ENCODE measurements at regions not wholly inside any gene's neighbourhood (a gene's known extent, or its start where the extent isn't known, plus 50 kb on each side); places are given as distances from the start of the nearest gene placed in this dataset.
"Not testable (repeated sequence)": the region's sequence is repeated elsewhere in the genome, so short reads cannot be mapped to it uniquely, and the experiment has no call there.

DNA sequence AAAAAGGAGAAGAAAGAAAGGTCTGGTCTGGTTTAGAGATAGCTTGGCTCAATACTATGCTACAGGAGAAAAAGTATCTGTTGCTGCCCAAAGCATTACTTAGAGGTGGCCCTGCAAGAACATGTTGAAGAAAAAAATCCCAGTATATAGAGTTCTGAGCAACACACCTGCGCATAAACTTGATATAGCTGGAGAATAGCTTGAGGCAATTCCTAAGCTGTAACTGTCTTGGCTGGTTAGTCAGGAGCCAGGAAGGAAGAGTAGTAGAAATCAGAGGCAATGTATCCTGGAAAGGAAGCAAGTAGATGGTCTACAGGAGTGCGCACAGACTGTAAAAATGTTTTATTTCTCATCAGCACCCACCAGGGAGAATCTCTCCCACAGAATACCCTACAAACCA lies 209.7 kb downstream of the SLITRK1 start:
- Histone ChIP-seq H3K27ac (ENCODE audit: poor library complexity, severe bottlenecking) (no peak overlapping the region), H3K27me3 (ENCODE audit: insufficient read depth, poor library complexity, severe bottlenecking) (no peaks in the 10 kb centered on the region), H3K9me3 (ENCODE audit: severe bottlenecking) (no peaks in the 10 kb centered on the region), H3K36me3 (ENCODE audit: low read depth) (no peaks in the 10 kb centered on the region), H3K4me3 (ENCODE audit: severe bottlenecking) (no peak overlapping the region), H3K4me1 (ENCODE audit: insufficient read depth, poor library complexity, severe bottlenecking) (no peaks in the 10 kb centered on the region)
- TF ChIP-seq, protein P1, sequence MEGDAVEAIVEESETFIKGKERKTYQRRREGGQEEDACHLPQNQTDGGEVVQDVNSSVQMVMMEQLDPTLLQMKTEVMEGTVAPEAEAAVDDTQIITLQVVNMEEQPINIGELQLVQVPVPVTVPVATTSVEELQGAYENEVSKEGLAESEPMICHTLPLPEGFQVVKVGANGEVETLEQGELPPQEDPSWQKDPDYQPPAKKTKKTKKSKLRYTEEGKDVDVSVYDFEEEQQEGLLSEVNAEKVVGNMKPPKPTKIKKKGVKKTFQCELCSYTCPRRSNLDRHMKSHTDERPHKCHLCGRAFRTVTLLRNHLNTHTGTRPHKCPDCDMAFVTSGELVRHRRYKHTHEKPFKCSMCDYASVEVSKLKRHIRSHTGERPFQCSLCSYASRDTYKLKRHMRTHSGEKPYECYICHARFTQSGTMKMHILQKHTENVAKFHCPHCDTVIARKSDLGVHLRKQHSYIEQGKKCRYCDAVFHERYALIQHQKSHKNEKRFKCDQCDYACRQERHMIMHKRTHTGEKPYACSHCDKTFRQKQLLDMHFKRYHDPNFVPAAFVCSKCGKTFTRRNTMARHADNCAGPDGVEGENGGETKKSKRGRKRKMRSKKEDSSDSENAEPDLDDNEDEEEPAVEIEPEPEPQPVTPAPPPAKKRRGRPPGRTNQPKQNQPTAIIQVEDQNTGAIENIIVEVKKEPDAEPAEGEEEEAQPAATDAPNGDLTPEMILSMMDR (IDR thresholded peaks at IDR 0.05; ENCODE audit: poor library complexity, severe bottlenecking) = no peak
- DNase-seq (ENCODE audit: low spot score) = no peak
- ATAC-seq (ENCODE audit: low read depth) = no peak

DNA sequence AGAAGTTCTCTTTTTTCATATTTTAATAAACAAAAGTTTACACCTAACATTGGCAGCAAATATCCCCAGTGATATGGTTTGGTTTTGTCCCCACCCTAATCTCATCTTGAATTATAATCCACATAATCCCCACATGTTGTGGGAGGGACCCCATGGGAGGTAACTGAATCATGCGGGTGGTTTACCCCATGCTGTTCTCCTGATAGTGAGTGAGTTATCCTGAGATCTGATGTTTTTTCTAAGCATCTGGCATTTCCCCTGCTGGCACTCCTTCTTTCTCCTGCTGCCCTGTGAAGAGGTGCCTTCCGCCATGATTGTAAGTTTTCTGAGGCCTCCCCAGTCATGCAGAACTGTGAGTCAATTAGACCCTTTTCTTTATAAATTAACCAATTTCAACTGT lies 214.7 kb downstream of the SLITRK1 start:
- ATAC-seq (ENCODE audit: low read depth) = no peak
- H3K9me3 ChIP-seq (ENCODE audit: severe bottlenecking) = no peaks in the 10 kb centered on the region
- H3K36me3 ChIP-seq (ENCODE audit: low read depth) = no peaks in the 10 kb centered on the region
- TF ChIP-seq, protein P1 (IDR thresholded peaks at IDR 0.05; ENCODE audit: poor library complexity, severe bottlenecking) = no peak
- H3K4me1 ChIP-seq (ENCODE audit: insufficient read depth, poor library complexity, severe bottlenecking) = no peaks in the 10 kb centered on the region
- no peaks in the 10 kb centered on the region for H3K27me3 ChIP-seq (ENCODE audit: insufficient read depth, poor library complexity, severe bottlenecking)
- no peak overlapping the region for H3K27ac ChIP-seq (ENCODE audit: poor library complexity, severe bottlenecking)
- H3K4me3 ChIP-seq (ENCODE audit: severe bottlenecking) = no peak overlapping the region
- no peak for DNase-seq (ENCODE audit: low spot score)

DNA sequence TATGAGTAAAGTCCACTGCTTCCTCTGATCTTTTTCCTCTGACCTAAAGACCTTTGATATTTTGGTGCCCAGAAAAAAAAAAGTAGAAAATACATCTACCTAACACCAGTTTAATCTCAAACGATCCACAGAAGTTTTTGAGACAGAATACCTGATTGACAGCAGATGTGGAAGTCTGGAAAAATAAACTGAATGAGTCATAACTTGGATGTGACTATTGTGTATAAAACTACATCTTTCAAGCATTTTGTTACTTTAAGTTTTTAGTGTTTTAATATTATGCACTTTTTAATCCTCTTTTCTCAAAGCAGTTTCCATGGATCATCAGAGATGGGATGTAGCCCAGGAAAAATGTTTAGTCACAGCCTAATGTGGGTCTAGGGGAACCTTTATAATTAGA lies 216.1 kb downstream of the SLITRK1 start:
- DNase-seq (ENCODE audit: low spot score) (no peak), ATAC-seq (ENCODE audit: low read depth) (no peak)
- no peak overlapping the region for H3K27ac ChIP-seq (ENCODE audit: poor library complexity, severe bottlenecking)
- H3K36me3 ChIP-seq (ENCODE audit: low read depth) = no peaks in the 10 kb centered on the region
- TF ChIP-seq, protein P1 (IDR thresholded peaks at IDR 0.05; ENCODE audit: poor library complexity, severe bottlenecking) = no peak
- H3K4me3 ChIP-seq (ENCODE audit: severe bottlenecking) = no peak overlapping the region
- no peaks in the 10 kb centered on the region for H3K27me3 ChIP-seq (ENCODE audit: insufficient read depth, poor library complexity, severe bottlenecking)
- no peaks in the 10 kb centered on the region for H3K9me3 ChIP-seq (ENCODE audit: severe bottlenecking)
- no peaks in the 10 kb centered on the region for H3K4me1 ChIP-seq (ENCODE audit: insufficient read depth, poor library complexity, severe bottlenecking)

DNA sequence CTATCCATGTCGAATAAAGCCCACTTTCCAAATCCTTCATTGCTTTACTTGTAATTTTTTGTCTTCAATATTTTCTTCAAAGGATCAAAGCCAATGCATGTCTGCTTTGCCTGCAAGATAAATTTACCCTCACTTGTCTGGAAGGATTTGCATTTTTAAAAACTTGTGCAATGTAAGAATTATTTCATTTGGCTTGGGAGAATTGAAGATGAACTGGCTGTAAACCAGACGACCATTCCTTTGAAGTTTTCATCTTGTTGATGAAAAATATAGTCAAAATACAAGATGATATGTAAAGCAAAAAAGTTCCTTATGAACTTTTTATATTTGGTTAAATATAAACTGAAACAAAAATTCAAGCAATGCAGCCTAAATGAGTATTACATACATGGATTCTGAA lies 225.0 kb downstream of the SLITRK1 start:
- no peaks in the 10 kb centered on the region for H3K4me1 ChIP-seq (ENCODE audit: insufficient read depth, poor library complexity, severe bottlenecking)
- H3K36me3 ChIP-seq (ENCODE audit: low read depth) = no peaks in the 10 kb centered on the region
- no peak for DNase-seq (ENCODE audit: low spot score)
- ATAC-seq (ENCODE audit: low read depth) = no peak
- no peaks in the 10 kb centered on the region for H3K27me3 ChIP-seq (ENCODE audit: insufficient read depth, poor library complexity, severe bottlenecking)
- H3K4me3 ChIP-seq (ENCODE audit: severe bottlenecking) = no peak overlapping the region
- TF ChIP-seq, protein P1 (IDR thresholded peaks at IDR 0.05; ENCODE audit: poor library complexity, severe bottlenecking) = no peak
- no peak overlapping the region for H3K27ac ChIP-seq (ENCODE audit: poor library complexity, severe bottlenecking)
- H3K9me3 ChIP-seq (ENCODE audit: severe bottlenecking) = no peaks in the 10 kb centered on the region

DNA sequence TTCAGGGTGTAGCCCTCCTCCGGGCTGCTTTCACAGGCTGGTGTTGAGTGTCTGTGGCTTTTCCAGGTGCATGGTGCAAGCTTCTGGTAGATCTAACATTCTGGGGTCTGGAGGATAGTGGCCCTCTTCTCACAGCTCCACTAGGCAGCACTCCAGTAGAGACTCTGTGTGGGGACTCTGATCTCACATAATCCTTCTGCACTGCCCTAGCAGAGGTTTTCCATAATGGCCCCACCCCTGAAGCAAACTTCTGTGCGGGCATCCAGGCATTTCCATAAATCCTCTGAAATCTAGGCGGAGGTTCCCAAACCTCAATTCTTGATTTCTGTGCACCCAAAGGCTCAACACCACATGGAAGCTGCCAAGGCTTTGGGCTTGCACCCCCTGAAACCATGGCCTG lies 239.7 kb downstream of the SLITRK1 start:
- H3K9me3 ChIP-seq (ENCODE audit: severe bottlenecking); DNase-seq (ENCODE audit: low spot score); H3K27me3 ChIP-seq (ENCODE audit: insufficient read depth, poor library complexity, severe bottlenecking); ATAC-seq (ENCODE audit: low read depth); H3K4me1 ChIP-seq (ENCODE audit: insufficient read depth, poor library complexity, severe bottlenecking); H3K27ac ChIP-seq (ENCODE audit: poor library complexity, severe bottlenecking); H3K36me3 ChIP-seq (ENCODE audit: low read depth); H3K4me3 ChIP-seq (ENCODE audit: severe bottlenecking): not testable (repeated sequence)
